Muscle of leg (tissue), 3 donors: ENCODE measurements at regions not wholly inside any gene's neighbourhood (a gene's known extent, or its start where the extent isn't known, plus 50 kb on each side); places are given as distances from the start of the nearest gene placed in this dataset.
A peak's percentile ranks its signal among the peaks of the same experiment; 100 is the strongest.
"Not testable (repeated sequence)": the region's sequence is repeated elsewhere in the genome, so short reads cannot be mapped to it uniquely, and the experiment has no call there.

Source experiments
- DNase-seq: peaks from one replicate; pipeline ENCODE4 v3.0.0; 2013
- H3K27ac ChIP-seq: one replicate; pipeline ENCODE4 v1.5.1; 2013; ENCODE audit warnings: mild to moderate bottlenecking, low read length, control low read depth
- H3K27me3 ChIP-seq: one replicate; pipeline ENCODE4 v1.6.1; 2013; ENCODE audit warnings: low read length; ENCODE audit not compliant: control insufficient read depth, insufficient read depth
- H3K36me3 ChIP-seq: one replicate; pipeline ENCODE4 v1.6.1; 2013; ENCODE audit warnings: low read length; ENCODE audit not compliant: control insufficient read depth, insufficient read depth
- H3K4me1 ChIP-seq: one replicate; pipeline ENCODE4 v1.6.1; 2013; ENCODE audit warnings: low read length; ENCODE audit not compliant: control insufficient read depth, insufficient read depth
- H3K4me3 ChIP-seq: one replicate; pipeline ENCODE4 v1.5.1; 2013; ENCODE audit warnings: low read length, control low read depth
- H3K9me3 ChIP-seq: replicated peaks from 2 replicates; pipeline ENCODE4 v1.6.1; 2013; ENCODE audit warnings: low read depth, low read length; ENCODE audit not compliant: control insufficient read depth
- WGBS: methylation state at CpG from one replicate; pipeline ENCODE4 v1.1.5; 2013; ENCODE audit warnings: missing lambda C conversion rate; ENCODE audit not compliant: insufficient coverage; 5-methylcytosine and 5-hydroxymethylcytosine counted together

- no peak overlapping the region for H3K4me3 ChIP-seq
- no CpG with 5 or more reads among the region's 5 CpGs for WGBS
- H3K27me3 ChIP-seq = no peaks in the 10 kb centered on the region
- H3K36me3 ChIP-seq = no peaks in the 10 kb centered on the region
- no peak overlapping the region for H3K27ac ChIP-seq
- H3K4me1 ChIP-seq = no peaks in the 10 kb centered on the region
- H3K9me3 ChIP-seq = no peaks in the 10 kb centered on the region
- DNase-seq = no peak
Measured at GRCh38 chr14:83071888-83072501, 1538.3 kb upstream of the SEL1L start.

GRCh38 chr14:83085136-83085535 lies 1551.5 kb upstream of the SEL1L start:
- Histone ChIP-seq H3K4me1 (no peaks in the 10 kb centered on the region), H3K27me3 (no peaks in the 10 kb centered on the region), H3K27ac (no peak overlapping the region), H3K36me3 (no peaks in the 10 kb centered on the region), H3K9me3 (no peaks in the 10 kb centered on the region), H3K4me3 (no peak overlapping the region)
- WGBS = 72% methylated on average over 4 of the region's 4 CpGs
- DNase-seq = no peak

GRCh38 chr14:83085725-83086124 lies 1552.1 kb upstream of the SEL1L start:
- no peaks in the 10 kb centered on the region for H3K36me3 ChIP-seq
- no peak for DNase-seq
- WGBS = 83% methylated on average over 1 of the region's 1 CpG
- no peaks in the 10 kb centered on the region for H3K9me3 ChIP-seq
- H3K4me1 ChIP-seq = no peaks in the 10 kb centered on the region
- no peaks in the 10 kb centered on the region for H3K27me3 ChIP-seq
- H3K4me3 ChIP-seq = no peak overlapping the region
- no peak overlapping the region for H3K27ac ChIP-seq

- H3K36me3 ChIP-seq, H3K27ac ChIP-seq, H3K9me3 ChIP-seq, H3K27me3 ChIP-seq, H3K4me3 ChIP-seq, H3K4me1 ChIP-seq: not testable (repeated sequence)
- DNase-seq = peak; percentile 2
- WGBS = 10% methylated on average over 25 of the region's 47 CpGs
Measured at GRCh38 chr14:83091991-83092956, 1558.6 kb upstream of the SEL1L start.

GRCh38 chr14:83096092-83096491 lies 1562.4 kb upstream of the SEL1L start:
- H3K36me3 ChIP-seq = no peaks in the 10 kb centered on the region
- H3K27me3 ChIP-seq = no peaks in the 10 kb centered on the region
- no peak overlapping the region for H3K27ac ChIP-seq
- no CpG with 5 or more reads among the region's 1 CpG for WGBS
- no peaks in the 10 kb centered on the region for H3K4me1 ChIP-seq
- no peaks in the 10 kb centered on the region for H3K9me3 ChIP-seq
- DNase-seq = no peak
- H3K4me3 ChIP-seq = no peak overlapping the region

GRCh38 chr14:83101846-83102245 lies 1568.2 kb upstream of the SEL1L start:
- no CpG with 5 or more reads among the region's 1 CpG for WGBS
- no peak overlapping the region for H3K27ac ChIP-seq
- DNase-seq = no peak

GRCh38 chr14:83118029-83118428 lies 1584.4 kb upstream of the SEL1L start:
- no peak overlapping the region for H3K27ac ChIP-seq
- no peaks in the 10 kb centered on the region for H3K27me3 ChIP-seq
- no peaks in the 10 kb centered on the region for H3K4me1 ChIP-seq
- no peak overlapping the region for H3K4me3 ChIP-seq
- H3K9me3 ChIP-seq = no peaks in the 10 kb centered on the region
- no peaks in the 10 kb centered on the region for H3K36me3 ChIP-seq
- DNase-seq = no peak
- no CpG with 5 or more reads among the region's 6 CpGs for WGBS

More at GRCh38 chr14:83101846-83102245, 1568.2 kb upstream of the SEL1L start:
- Histone ChIP-seq H3K4me3 (no peak overlapping the region), H3K36me3 (no peaks in the 10 kb centered on the region), H3K4me1 (no peaks in the 10 kb centered on the region), H3K9me3 (no peaks in the 10 kb centered on the region), H3K27me3 (no peaks in the 10 kb centered on the region)

- DNase-seq = no peak
- Histone ChIP-seq H3K4me3 (no peak overlapping the region), H3K4me1 (no peaks in the 10 kb centered on the region), H3K9me3 (no peaks in the 10 kb centered on the region), H3K27me3 (no peaks in the 10 kb centered on the region), H3K36me3 (no peaks in the 10 kb centered on the region), H3K27ac (no peak overlapping the region)
- WGBS = no CpG with 5 or more reads among the region's 2 CpGs
Measured at GRCh38 chr14:83120187-83120586, 1586.5 kb upstream of the SEL1L start.

- WGBS = no CpG with 5 or more reads among the region's 4 CpGs
- no peaks in the 10 kb centered on the region for H3K9me3 ChIP-seq
- no peak for DNase-seq
- H3K36me3 ChIP-seq = no peaks in the 10 kb centered on the region
- H3K27me3 ChIP-seq = no peaks in the 10 kb centered on the region
- H3K27ac ChIP-seq = no peak overlapping the region
- H3K4me1 ChIP-seq = no peaks in the 10 kb centered on the region
- no peak overlapping the region for H3K4me3 ChIP-seq
Measured at GRCh38 chr14:83126076-83126475, 1592.4 kb upstream of the SEL1L start.

- no CpG with 5 or more reads among the region's 4 CpGs for WGBS
- no peaks in the 10 kb centered on the region for H3K27me3 ChIP-seq
- no peaks in the 10 kb centered on the region for H3K36me3 ChIP-seq
- DNase-seq = no peak
- H3K4me1 ChIP-seq = no peaks in the 10 kb centered on the region
- H3K4me3 ChIP-seq = no peak overlapping the region
- no peaks in the 10 kb centered on the region for H3K9me3 ChIP-seq
- no peak overlapping the region for H3K27ac ChIP-seq
Measured at GRCh38 chr14:83128783-83129182, 1595.1 kb upstream of the SEL1L start.
